Cardiac fibroblast (primary cell): ENCODE measurements at regions not wholly inside any gene's neighbourhood (a gene's known extent, or its start where the extent isn't known, plus 50 kb on each side); places are given as distances from the start of the nearest gene placed in this dataset.
A peak's percentile ranks its signal among the peaks of the same experiment; 100 is the strongest.
"Not testable (repeated sequence)": the region's sequence is repeated elsewhere in the genome, so short reads cannot be mapped to it uniquely, and the experiment has no call there.

ENCODE experiments used
- DNase-seq, 2 donors: peaks; one replicate each; pipeline versions ENCODE4 v3.0.0 to v3.0.0-alpha.2; 2010; ENCODE audit warnings: low read depth in 2 of 2
- H3K4me3 ChIP-seq, 2 donors: replicated peaks in 1 of 2; 1 replicate in 1 of 2; 2 replicates in 1 of 2; pipeline ENCODE4 v1.5.1; 2011; ENCODE audit warnings: low read depth in 2 of 2, low read length in 2 of 2, mild to moderate bottlenecking in 2 of 2, moderate library complexity in 1 of 2
- TF ChIP-seq, protein P1 (sequence below): IDR thresholded peaks from one replicate; pipeline ENCODE4 v1.5.1; 2011; ENCODE audit warnings: low read depth, mild to moderate bottlenecking, low read length, inconsistent platforms

DNA sequence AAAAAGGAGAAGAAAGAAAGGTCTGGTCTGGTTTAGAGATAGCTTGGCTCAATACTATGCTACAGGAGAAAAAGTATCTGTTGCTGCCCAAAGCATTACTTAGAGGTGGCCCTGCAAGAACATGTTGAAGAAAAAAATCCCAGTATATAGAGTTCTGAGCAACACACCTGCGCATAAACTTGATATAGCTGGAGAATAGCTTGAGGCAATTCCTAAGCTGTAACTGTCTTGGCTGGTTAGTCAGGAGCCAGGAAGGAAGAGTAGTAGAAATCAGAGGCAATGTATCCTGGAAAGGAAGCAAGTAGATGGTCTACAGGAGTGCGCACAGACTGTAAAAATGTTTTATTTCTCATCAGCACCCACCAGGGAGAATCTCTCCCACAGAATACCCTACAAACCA, 209.7 kb downstream of the SLITRK1 start:
- DNase-seq = no peak
- no peak overlapping the region for H3K4me3 ChIP-seq
- TF ChIP-seq, protein P1, sequence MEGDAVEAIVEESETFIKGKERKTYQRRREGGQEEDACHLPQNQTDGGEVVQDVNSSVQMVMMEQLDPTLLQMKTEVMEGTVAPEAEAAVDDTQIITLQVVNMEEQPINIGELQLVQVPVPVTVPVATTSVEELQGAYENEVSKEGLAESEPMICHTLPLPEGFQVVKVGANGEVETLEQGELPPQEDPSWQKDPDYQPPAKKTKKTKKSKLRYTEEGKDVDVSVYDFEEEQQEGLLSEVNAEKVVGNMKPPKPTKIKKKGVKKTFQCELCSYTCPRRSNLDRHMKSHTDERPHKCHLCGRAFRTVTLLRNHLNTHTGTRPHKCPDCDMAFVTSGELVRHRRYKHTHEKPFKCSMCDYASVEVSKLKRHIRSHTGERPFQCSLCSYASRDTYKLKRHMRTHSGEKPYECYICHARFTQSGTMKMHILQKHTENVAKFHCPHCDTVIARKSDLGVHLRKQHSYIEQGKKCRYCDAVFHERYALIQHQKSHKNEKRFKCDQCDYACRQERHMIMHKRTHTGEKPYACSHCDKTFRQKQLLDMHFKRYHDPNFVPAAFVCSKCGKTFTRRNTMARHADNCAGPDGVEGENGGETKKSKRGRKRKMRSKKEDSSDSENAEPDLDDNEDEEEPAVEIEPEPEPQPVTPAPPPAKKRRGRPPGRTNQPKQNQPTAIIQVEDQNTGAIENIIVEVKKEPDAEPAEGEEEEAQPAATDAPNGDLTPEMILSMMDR = no peak

DNA sequence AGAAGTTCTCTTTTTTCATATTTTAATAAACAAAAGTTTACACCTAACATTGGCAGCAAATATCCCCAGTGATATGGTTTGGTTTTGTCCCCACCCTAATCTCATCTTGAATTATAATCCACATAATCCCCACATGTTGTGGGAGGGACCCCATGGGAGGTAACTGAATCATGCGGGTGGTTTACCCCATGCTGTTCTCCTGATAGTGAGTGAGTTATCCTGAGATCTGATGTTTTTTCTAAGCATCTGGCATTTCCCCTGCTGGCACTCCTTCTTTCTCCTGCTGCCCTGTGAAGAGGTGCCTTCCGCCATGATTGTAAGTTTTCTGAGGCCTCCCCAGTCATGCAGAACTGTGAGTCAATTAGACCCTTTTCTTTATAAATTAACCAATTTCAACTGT, 214.7 kb downstream of the SLITRK1 start:
- DNase-seq = no peak
- no peak overlapping the region for H3K4me3 ChIP-seq
- TF ChIP-seq, protein P1 = no peak

DNA sequence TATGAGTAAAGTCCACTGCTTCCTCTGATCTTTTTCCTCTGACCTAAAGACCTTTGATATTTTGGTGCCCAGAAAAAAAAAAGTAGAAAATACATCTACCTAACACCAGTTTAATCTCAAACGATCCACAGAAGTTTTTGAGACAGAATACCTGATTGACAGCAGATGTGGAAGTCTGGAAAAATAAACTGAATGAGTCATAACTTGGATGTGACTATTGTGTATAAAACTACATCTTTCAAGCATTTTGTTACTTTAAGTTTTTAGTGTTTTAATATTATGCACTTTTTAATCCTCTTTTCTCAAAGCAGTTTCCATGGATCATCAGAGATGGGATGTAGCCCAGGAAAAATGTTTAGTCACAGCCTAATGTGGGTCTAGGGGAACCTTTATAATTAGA, 216.1 kb downstream of the SLITRK1 start:
- no peak overlapping the region for H3K4me3 ChIP-seq
- TF ChIP-seq, protein P1 = no peak
- DNase-seq = no peak

DNA sequence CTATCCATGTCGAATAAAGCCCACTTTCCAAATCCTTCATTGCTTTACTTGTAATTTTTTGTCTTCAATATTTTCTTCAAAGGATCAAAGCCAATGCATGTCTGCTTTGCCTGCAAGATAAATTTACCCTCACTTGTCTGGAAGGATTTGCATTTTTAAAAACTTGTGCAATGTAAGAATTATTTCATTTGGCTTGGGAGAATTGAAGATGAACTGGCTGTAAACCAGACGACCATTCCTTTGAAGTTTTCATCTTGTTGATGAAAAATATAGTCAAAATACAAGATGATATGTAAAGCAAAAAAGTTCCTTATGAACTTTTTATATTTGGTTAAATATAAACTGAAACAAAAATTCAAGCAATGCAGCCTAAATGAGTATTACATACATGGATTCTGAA, 225.0 kb downstream of the SLITRK1 start:
- no peak for DNase-seq
- TF ChIP-seq, protein P1 = no peak
- no peak overlapping the region for H3K4me3 ChIP-seq

DNA sequence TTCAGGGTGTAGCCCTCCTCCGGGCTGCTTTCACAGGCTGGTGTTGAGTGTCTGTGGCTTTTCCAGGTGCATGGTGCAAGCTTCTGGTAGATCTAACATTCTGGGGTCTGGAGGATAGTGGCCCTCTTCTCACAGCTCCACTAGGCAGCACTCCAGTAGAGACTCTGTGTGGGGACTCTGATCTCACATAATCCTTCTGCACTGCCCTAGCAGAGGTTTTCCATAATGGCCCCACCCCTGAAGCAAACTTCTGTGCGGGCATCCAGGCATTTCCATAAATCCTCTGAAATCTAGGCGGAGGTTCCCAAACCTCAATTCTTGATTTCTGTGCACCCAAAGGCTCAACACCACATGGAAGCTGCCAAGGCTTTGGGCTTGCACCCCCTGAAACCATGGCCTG, 239.7 kb downstream of the SLITRK1 start:
- not testable (repeated sequence) for H3K4me3 ChIP-seq, DNase-seq

DNA sequence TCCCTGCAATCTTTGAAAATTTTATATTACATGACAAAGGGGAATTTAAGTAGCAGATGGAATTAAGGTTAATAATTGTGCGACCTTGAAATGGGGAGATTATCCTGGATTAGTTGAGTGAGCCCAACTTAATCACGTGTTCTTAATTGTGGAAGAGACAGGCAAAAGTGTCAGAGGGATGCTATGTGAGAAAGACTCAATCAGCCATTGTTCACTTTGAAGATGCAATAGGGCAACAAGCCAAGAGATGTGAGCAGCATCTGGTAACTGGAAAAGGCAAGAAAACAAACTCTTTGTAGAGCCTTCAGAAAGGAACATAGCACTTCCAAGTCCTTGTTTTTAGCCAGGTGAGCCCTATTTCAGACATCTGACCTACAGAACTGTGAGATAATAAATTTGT, 247.7 kb downstream of the SLITRK1 start:
- TF ChIP-seq, protein P1 = no peak
- DNase-seq = no peak
- no peak overlapping the region for H3K4me3 ChIP-seq

DNA sequence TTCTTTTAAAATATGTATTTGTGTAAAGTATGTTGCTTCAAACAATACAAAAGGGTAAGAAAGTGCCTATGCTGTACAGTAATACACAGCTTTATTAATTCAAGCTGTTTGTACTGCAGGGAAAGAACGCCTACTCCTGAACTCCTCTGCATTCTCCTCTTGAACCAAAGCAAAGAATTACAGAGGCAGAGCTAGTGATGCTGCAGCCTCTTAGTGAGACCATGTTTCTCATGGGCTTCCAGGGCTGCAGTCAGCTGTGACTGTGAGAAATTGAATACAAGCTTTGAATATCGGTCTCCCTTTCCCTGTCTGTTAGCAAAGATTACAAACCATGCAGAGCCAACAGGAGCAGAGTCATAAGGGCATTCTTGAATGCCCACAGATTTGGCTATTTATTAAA, 248.5 kb downstream of the SLITRK1 start:
- H3K4me3 ChIP-seq = no peak overlapping the region
- TF ChIP-seq, protein P1 = no peak
- no peak for DNase-seq

DNA sequence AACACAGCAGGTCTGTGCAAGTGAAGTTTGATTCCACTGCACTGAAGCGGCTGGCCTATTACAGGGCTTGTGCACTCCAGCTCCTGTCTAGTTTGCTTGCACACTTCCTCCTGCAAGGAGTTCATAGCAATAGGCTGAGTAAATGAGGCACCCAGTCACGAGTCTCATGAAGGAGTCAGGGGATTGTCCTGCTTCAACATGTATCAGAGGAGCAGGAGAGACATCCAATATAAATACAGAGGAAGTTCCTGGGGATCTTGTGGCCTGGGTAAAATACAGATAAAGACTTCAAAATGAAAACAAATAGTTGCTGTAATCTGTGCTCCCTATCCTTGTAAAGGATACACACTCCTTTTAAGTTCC, 259.9 kb downstream of the SLITRK1 start:
- TF ChIP-seq, protein P1 = no peak
- H3K4me3 ChIP-seq = no peak overlapping the region
- peak in 1 of 2 donors; percentile 10 for DNase-seq
